CD4-positive, alpha-beta T cell treated with Interleukin-15 for 4 hours (primary cell): ENCODE measurements at regions not wholly inside any gene's neighbourhood (a gene's known extent, or its start where the extent isn't known, plus 50 kb on each side); places are given as distances from the start of the nearest gene placed in this dataset.

Experiments
- DNase-seq: peaks from one replicate; pipeline ENCODE4 v3.0.0-alpha.2; 2020; ENCODE audit warnings: low spot score

DNA sequence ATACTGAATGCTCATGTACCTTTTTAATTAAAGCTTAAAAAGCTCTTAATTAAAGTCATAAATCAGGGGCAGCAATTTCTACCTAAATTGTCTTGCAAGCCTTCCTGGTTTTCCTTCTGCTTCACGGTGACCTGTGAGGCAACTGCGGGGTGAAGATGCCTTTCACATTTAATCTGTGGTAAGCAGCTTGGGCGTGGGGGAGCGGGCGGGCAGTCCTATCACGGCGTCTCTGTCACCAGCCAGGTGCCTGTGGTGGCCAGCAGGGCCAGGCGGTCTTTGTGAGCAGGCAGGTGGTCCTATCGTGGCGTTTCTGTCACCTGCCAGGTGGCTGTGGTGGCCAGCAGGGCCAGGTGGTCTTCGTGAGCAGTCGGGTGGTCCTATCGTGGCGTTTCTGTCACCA, 269.2 kb upstream of the PPP2R2D start:
- no peak for DNase-seq

DNA sequence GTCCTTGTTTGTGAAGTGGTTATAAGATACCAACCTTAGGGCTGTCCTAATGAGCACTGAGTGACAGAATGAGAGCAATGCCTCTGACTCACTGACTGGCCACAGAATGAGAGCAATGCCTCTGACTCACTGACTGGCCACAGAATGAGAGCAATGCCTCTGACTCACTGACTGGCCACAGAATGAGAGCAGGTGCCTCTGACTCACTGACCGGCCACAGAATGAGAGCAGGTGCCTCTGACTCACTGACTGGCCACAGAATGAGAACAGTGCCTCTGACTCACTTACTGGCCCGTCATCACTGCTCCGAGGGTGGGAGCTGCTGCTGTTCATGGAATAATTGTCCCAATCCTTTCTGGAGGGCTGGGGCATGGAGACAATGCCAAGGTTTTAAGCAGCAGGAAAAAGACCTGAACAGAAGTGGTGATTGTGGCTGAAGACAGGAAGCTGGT, 265.2 kb upstream of the PPP2R2D start:
- DNase-seq = no peak

DNA sequence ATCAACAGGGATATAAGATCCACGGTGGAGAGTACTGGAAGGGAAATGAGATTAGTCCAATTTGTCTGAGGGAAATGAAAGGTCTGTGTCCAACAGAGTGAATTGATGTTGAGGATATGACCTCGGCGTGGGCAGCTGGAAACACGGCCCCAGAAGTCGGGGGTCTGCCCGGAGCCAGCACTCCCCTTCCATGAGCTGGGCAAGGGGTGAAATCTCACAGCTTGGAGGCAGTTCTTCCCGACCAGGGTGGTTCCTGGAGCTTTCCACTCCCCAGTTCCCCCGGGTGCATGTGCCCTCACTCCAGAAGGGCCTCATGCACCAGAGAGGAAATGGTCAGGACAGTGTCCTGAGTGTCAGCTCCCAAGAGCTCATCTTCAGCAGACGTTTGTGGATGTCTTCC, 264.7 kb upstream of the PPP2R2D start:
- DNase-seq = no peak

DNA sequence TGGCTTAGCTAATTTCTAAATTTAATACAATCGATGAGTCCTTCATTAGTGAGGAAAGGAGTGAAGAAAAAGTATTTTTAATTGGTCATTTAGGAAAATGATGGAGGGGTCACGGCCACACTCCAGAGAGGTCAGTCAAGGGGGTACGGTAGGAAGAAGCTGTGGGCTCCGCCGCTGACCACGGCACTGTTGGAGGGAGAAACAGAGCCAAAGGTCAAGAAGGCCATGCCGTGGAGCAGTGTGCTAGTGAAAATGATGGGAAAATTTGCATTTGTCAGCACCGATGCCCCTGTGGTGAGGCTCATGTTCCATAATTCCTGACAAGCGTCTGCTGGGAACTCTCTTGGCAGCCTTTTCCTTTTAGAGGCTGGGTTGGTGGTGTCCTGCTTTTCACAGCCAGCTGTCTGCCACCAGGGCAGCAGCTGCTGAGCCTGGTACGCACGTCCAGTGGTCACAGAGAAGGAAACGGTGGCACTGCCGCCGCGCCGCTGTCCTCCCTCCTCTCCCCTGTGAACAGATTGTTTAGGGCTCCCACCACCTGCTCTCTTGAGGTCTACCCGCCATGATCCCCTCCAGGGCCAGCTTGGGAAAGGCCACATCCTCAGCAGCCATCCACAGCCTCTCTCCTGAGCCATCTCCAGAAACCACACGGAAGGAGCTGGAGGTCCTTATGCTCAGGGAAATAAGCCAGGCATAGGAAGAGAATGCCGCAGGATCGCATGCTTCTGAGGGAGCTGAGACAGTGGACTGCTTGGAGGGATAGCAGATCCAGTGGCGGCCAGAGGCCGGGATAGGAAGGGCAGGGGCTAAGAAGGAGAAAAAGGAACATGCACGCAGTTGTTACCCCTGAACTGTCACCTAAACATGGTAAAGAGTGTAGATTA, 263.7 kb upstream of the PPP2R2D start:
- no peak for DNase-seq

DNA sequence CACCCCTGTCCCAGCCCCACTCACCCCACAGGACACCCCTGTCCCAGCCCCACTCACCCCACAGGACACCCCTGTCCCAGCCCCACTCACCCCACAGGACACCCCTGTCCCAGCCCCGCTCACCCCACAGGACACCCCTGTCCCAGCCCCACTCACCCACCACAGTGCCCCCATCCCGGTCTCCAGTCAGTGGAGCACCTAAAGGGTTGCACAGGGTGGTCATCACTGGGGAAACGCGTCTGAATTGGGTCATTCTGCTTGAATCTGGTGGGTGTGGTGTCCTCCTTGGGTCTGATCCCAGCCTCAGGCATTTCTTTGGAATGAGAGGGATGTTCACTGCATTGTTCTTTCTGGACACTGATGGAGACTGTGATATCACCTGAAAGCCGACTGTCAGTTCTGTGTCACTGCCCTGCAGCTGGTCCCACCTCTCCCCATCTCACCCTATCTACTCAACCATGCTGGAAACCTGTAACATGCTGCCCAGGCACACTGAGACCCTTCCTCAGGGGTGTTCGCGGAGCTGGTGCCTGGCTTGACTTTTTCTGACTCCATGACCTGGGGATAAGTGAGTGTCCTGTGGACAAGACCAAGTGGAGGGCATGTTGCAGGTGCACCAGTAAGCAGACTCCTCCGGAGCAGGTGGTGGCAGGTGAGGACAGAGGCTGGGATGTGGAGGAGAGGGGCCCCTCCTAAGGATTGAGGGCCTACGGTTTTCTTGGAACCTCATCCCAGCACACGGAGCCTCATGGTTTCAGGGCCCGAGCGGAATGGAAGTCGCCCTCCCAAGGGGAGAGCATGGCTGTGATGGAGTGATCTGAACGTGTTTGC, 262.5 kb upstream of the PPP2R2D start:
- DNase-seq = no peak

DNA sequence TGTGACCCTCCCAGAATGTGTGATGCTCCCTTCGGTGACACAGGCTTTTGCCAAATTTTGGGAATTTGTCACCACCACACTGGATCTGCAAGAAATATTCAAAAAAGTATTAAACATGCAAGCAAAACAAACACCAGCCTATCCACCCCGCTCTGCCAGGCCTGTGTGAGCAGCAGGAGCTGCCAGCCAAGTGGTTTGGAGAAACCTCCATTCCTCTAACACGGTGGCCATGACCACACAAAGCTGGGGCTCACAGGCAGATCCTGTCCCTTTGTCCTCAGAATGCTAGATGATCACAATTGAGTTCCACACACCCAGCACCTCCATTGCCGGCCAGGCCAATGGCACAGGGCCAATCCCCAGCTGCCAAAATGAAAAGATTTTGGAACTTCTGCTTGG, 261.9 kb upstream of the PPP2R2D start:
- no peak for DNase-seq

DNA sequence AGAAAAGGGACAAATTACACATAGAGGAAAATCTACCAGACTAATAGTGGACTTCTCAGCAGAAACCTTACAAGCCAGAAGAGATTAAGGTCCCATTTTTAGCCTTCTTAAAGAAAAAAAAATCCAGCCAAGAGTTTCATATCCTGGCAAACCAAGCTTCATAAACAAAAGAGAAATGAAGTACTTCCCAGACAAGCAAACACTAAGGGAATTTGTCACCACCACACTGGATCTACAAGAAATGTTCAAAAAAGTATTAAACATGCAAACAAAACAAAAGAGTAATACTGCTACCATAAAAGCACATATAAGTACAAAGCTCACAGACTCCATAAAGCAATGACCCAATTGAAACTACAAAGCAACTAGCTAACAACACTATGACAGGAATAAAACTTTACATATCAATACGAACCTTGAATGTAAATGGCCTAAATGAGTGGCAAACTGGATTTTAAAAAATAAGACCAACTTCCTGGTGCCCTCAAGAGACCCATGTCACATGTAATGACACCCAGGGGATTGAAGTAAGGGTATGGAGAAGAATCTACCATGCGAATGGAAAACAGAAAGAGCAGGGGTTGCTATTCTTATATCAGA, 260.7 kb upstream of the PPP2R2D start:
- no peak for DNase-seq

DNA sequence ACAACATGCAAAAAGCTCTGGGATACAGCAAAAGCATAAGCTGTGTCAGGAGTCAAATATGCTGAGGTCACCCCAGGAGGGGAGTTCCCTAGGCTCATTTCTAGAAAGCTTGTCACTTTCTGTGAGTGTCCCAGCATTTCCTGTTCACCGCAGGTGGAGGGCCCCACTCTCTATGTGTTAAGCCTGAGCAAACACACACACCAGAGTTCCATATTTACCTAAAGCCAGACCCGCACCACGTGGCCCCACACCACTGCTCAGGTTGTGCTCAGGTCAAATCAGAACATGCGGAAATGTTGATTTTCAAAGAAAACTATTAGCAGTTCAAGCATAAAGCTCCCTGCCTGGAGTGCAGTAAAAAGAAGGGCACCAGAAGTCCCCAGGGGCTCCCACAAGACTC, 259.6 kb upstream of the PPP2R2D start:
- DNase-seq = no peak

DNA sequence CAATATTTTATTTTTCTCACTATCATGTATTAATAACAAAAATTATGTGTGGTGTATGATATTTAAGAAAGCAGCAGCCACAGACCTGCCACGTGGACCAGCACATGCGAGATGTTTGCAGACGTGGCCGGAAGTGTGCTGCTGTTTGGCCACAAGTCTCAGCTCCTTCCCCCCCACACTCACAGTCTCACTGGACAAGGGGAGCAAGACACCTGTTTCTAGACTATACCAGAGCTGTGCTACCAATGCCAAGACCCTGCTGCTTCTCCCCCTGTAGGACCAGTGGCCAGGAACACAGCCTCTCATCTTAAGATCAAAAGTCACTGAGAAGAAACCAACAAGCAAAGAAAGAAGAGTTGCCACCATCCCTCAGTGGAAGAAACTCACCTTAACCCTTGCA, 258.9 kb upstream of the PPP2R2D start:
- no peak for DNase-seq

DNA sequence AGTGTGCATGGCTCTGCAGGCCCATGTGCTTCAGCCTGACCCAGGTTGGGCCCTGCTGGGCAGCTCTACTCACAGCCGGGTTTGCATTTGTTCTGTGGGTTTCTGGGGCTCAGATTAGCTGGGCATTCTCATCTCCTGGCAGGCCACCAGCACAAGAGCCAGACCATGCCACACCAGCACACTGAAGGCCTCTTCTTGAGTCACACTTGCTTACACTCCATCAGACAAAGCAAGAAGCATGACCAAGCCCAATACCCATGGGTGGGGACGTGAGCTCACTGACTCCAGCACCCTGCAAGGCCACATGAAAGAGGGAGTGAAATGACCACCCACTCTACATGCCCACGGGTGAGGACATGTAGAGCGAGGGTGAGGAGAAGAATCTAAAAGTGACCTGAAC, 257.8 kb upstream of the PPP2R2D start:
- DNase-seq = no peak

DNA sequence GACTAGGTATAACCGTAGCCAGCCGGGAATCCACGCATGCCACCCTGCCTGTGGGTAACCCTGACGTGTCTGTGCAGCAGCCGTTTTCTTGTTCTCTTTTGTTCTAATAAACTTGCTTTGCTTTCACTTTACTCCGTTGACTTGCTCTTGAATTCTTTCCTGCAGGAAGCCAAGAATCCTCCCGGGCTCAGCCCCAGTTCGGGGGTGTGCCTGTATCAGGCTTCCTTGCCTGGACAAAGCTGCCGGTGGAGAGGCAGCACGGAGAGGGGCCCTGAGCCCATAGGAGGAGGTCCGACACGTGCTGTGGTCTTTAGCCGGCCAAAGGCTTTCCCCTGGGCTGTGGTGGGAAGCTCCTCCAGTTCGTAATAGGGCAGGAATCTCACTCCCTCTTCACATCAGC, 256.5 kb upstream of the PPP2R2D start:
- no peak for DNase-seq

DNA sequence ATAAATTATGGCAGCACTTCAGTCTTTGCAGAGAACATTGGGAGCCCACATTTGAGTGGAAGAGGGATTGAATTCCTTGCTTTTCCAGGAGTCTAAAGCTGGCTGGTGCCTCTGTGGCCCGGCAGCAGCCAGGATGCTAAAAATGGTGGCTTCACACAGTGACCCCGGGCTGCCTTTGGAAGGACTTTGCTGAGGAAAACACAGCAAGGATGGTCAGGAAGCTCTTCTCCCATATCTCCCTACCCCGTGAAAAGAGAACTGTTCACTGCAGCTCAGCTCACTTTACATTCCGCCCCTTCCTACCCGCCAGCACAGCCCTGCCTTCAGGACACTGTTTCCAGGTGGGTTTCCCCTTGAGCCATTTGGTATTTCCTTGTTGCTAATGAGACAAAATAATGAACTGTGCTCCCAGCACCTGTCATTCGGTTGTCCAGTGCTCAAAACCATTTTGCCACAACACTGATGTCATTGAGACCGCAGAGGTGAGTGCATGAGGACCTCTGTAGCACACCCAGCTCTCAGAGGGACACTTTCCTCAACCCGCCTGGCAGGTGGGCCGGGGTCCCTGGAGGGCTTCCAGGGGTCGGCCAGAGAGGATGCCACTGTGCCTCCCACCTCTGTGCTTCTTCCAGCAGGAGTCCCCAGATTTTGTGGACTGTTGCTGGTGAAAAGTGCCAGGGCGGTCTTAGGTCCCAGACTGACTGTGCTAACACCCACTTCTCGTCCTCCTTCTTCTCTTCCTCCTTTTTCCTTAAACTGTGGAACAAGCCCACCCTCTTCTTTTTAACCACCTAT, 255.7 kb upstream of the PPP2R2D start:
- DNase-seq = no peak

DNA sequence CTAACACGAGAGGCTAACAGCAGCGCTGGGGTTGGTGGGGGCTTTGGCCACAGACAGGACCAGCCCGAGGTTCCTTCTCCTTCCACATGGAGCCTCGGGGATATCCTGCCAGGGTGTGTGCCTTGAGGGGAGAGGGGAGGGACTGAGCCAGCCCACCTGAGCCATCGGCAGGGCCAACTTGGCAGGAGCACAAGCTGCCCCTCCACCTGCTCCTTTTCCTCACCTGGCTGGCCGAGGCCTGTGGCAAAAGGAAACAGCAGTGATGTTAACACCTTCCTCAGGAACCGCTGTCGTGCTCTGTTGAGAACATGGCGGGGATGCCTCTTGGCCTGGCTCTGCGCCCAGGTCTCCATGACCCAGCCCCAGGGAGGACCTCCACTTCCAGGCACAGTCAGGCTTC, 255.1 kb upstream of the PPP2R2D start:
- DNase-seq = no peak

DNA sequence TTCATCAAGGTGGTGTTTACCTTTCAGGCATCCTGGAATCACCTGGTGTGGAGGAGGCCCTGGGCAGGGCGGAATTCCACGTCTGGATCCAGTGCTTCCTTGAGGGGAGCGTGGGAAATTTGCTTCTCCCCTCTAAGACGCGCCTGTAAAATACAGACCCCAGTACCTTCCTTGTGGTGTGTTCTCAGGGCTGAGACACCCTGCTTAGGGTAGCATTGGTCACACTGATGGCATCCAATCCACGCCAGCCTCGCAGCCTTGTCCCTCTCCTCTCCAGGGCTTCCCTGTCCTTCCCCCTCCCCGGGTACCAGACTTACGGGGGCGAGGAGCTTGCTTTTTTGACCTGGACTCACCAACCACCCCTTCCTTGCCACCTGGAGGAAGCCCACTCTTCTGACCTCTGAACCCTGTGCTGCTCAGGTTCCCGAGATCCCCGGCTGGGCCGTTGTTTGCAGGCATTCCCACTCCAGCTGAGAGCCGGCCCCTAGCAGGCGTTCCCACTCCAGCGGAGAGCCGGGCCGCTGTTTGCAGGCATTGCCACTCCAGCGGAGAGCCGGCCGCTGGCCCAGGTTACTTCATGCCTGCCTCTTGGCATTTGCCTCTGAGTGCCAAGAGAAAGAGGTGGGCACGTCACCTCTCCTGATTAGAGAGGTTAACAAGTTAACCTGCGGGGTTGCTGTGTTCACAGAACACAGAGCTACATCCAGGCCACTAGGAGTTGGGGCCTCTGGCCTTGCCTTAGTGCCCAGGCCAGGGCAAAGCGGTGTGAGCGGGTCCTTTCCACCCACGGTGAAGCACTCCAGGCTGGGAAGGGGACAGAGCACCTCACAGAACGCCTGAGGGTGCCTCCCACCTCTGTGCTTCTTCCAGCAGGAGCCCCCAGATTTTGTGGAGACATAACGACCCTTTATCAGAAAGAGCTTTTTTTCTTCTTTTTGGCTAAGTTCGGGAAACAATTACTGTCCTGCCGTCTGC, 254.0 kb upstream of the PPP2R2D start:
- DNase-seq = no peak

DNA sequence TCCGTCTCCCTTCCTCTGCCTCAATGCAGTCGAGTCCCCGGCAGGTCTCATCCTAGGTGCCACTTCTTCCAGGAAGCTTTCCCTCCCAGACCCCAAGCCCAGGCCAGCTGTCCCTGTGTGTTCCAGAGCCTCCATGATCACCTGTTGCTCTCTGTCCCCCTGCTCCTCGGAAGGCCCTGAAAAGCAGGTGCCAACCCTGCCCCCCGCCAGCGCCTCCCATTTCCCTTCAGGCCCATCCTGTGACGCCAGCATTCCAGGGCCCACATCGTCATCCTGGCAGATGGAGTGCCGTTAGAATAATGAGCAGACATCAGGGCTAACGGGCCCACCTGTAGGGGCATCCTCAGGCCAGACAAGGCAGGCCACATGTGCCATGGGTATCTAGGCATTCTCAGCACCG, 253.0 kb upstream of the PPP2R2D start:
- DNase-seq = no peak

DNA sequence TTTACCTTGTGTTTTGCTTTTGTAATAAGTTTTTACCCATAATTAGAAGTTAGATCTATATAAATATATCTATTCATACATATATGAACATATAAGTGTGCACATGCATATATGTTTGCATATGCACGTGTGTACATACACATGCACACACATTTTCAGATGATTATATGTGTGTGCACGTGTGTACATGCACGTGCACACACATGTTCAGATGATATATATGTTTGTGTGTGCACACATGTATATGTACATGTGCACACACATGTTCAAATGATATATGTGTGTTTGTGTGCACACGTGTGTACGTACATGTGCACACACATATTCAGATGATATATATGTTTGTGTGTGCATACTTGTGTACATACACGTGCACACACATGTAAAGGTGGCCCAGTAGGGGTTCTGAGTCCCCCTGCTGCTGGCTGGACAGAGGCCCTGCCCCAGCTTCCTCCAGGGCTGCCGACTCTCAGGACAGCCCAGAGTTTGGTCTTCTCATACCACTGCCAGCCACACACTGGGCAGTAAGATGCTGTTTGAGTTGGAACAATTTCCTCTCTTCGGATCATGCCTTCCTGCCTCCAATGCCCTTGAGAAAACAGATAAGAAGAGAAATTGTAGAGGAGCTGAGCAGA, 252.3 kb upstream of the PPP2R2D start:
- no peak for DNase-seq

DNA sequence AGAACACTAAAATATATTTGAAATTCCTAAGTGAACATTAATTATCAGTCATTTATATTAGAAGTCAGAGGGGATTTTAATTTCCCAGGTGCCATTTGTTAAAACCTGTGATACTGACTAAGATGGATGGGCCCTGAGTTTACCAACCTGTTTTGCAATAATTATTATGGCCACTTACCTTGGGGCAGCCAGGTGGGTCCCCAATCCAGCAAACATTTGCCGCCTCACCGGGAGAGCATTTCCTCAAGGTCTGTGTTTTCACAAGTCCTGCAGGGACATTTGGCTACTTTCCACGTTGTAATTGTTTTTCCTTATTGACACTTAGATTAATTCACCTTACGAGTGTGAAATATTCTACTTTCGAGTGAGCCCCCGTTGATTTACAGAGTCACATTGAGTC, 251.2 kb upstream of the PPP2R2D start:
- no peak for DNase-seq

DNA sequence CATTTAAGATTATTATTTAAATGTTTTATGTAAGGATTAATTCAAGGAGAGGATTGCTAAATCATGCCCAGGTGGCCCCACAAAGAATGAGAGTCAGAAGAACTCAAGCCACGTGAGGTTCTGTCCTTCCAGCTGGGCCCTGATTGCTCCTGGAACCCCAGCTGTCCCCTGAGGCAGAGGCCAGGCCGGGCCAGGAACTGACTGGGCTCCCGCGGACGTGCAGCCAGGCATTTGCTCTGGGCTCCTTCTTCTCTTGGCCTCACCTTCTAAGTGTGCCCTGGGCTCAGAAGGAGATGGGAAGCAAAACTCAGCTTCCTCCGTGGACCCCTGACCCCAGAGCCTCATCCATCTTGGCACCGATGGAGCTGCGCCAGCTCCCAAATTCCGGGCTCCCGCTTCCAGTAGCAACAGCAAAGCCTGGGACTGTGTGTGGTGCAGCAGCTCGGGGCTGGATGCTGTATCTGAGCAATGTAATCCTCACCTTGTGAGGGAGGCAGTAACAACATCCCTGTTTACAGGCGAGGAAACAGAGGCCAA, 250.6 kb upstream of the PPP2R2D start:
- DNase-seq = no peak

DNA sequence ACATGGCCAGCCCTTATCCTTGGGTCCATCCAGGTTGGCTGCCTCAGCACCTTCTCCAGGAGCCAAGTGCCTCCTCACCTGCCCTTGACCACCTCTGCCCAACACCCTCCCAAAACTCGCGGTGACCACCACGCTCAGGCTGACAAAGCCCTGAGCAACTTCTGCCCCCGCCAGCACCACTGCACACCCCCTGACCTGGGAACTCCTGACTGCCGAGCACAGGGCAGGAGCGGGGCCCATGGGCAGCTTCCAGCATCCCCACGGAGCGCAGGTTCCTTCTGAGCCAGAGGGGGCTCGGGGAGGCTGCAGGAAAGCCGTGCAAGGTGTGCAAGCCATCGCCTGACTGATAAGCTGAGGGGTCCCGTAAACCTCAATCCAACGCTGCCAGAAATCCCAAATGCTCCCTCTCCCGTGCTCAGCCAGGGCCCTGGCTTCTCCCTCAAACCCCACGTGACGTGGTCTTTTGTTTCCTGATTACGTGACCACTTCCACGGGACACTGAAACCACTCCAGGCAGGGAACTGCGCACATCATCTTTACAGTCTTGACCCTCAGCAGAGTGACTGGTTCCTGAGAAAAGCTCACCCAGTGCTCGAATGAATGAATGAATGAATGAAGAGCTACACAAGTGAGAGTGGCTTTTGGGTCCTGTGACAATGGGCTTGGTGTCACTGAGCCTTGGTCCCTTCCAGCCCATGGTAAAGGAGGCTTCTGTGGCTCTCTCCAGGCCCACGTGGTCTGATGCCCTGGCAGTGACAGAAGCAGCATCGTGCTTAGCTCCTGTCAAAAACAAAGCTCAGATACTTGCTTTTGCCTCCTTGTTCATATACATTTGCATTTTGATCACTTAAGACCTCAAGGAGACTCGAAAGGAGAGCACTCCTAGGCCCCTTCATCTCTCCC, 249.8 kb upstream of the PPP2R2D start:
- DNase-seq = no peak
